HG02885 (cell line): ENCODE measurements at regions not wholly inside any gene's neighbourhood (a gene's known extent, or its start where the extent isn't known, plus 50 kb on each side); places are given as distances from the start of the nearest gene placed in this dataset.

Source experiments
- ATAC-seq: cut with Tn5 transposase; IDR thresholded peaks from one replicate; pipeline ENCODE4 v1.9.1; 2021; ENCODE audit warnings: mild to moderate bottlenecking; ENCODE audit not compliant: unreplicated experiment, poor library complexity

GRCh38 chr20:4563031-4563430 is 123.2 kb upstream of the PRNP start:
- no peak for ATAC-seq

DNA sequence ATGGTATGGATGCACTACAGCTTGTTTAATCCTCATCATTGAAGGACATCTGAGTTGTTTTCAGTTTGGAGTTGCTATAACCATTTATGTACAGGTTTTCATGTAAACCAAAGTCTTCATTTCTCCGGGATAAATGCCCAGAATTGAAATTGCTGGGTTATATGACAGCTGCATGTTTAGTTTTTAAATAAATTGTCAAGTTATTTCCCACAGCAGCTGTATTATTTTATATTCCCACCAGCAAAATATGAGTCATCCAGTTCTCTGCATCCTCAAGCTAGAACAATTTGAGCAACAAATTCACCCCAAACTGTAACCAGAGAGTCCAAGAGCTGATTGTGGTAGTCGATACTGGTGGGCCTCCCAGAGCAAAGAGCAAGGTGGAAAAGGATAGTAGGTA is 125.6 kb upstream of the PRNP start:
- ATAC-seq: no peak

DNA sequence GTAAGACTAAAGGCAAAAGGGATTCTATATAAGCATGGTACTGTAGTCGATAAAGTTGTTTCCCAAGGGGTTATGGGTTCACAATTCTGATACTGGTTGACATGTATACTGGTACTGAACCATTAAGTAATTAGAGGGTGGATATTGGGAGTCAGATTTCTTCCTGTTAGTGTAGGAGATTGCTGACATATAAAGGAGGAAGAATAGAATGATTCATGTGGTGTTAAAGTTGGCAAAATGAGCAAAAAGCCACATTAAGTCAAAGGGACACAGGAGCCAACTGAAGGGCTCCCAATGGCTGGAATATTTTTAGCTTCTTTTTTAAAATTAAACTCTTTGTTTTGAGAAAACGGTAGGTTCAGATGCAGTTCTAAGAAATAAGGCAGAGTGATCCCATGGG is 126.3 kb upstream of the PRNP start:
- ATAC-seq: no peak

DNA sequence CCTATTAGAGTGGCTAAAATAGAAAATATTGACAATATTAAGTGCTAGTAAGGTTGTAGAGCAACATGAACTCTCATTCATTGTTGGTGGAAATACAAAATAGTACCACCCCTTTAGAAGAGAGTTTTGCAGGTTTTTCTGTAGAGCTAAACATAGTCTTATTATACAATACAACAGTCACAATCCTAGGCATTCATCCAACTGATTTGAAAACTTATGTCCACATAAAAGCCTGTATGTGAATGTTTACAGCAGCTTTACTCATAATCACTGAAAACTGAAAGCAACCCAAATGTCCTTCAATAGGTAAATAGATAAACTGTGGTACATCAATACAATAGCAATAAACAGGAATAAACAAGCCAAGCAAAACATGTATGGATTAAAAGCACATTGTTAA is 127.2 kb upstream of the PRNP start:
- no peak for ATAC-seq

DNA sequence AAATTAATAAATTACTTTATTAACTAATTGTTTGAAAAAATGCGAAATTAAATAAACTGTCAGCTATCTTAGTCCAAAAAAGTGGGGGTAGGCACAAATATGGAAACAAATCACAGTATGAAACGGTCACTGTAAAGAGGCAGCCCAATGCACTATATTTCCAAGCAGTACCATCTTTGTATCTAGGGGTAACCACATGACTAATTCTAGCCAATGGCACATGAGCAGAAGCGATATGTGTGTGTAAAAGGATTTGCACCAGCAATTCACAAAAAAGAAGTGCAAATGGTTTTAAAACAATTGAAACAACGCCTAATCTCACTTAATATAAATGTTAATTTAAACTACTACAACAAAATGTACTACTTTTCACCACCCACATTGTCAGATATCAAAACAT is 129.5 kb upstream of the PRNP start:
- ATAC-seq: no peak

GRCh38 chr20:4555188-4555890 is 130.9 kb upstream of the PRNP start:
- no peak for ATAC-seq

GRCh38 chr20:4554346-4554745 is 131.9 kb upstream of the PRNP start:
- no peak for ATAC-seq

- no peak for ATAC-seq
Measured at GRCh38 chr20:4552075-4552640, 134.1 kb upstream of the PRNP start.

DNA sequence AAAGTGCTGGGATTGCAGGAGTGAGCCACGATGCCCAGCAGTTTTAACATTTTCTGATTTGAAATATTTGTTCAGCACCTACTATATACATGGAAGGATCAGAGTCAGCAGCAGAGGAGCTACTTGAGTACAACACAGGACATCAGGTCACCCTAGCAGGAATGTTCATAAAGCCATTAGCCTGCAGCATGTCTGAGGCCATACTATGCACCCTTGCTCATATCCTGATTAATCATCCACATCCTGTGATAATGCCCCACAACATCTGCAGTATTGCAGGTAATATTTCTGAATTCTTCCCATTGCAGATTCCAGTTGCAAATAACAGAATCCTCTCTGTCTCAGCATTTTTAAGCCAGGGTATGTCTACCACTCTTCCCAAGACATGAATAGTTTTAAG is 135.5 kb upstream of the PRNP start:
- no peak for ATAC-seq

DNA sequence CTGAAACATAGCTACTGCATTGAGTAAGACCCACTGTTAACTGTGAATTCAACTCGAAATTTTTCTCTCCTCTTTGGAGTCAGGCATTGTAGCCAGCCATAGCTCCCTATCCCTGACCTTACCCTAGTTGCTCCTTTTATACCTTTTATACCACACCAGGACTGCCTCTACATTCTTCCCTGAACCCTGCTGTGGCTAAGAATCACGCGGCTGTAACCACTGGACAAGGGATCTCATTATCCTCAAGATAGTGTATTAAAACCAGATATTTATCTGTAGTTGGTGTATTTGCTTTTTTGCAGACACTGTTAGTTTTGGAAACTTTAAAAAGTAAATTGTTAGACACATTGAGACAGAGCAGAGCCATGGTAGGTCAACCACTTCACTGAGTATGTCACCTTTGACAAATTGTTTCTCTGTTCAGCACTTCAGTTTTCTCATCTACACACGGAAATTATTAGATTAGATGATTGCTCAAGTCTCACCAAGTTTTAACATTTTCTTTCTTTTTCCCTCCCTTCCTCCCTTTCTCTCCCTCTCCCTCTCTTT is 136.5 kb upstream of the PRNP start:
- ATAC-seq: no peak

DNA sequence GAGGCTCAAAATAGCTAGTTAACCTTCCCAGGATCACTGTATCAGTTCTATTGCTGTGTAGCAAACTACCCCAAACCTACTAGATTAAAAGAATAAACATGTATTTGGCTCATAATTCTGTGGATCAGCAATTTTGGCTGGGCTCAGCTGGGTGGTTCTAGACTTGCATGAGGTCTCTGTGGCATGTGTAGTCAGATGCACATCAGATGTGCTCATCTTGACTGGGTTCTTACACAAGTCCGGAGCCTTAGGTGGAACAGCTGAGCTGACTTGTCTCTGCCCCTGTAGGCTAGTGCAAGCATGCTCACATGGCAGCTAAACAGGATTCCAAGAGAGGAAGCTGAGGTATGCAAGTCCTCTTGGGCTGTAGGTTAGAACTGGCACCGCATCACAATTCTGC is 137.7 kb upstream of the PRNP start:
- ATAC-seq: no peak

GRCh38 chr20:4546786-4547185 is 139.5 kb upstream of the PRNP start:
- ATAC-seq: no peak

DNA sequence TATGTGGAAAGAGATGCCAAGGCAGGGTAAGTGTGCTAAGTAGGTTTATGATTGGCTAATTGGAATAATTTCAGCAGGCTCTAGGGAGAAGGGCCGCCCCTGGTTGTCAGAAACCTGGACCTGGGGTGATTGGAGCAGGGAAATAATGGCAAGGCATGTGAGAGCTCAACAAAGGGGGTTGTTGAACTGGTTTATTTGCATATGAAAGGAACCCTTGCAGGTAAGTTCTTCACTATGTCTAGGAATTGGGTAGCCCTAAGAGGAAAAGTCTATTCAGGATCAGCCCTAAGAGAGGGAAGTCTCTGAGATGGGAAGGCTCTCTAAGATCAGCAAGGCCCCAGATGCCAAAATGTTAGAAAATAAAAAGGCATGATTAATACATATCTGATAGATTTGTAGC is 139.9 kb upstream of the PRNP start:
- no peak for ATAC-seq

DNA sequence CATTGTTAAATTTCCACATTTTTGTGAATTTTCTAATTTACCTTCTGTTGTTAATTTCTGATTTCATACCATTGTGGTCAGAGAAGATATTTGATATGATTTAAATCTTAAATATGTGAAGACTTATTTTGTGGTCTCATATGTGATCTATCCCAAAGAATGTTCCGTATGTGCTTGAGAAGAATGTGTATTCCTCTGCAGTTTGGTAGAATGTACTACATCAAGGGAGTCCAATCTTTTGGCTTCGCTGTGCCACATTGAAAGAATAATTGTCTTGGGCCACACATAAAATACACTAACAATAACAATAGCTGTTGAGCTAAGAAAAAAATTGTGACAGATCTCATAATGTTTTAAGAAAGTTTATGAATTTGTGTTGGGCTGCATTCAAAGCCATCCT is 140.7 kb upstream of the PRNP start:
- no peak for ATAC-seq

- no peak for ATAC-seq
Measured at GRCh38 chr20:4544765-4545164, 141.5 kb upstream of the PRNP start.

- ATAC-seq: no peak
Measured at GRCh38 chr20:4542270-4542669, 144.0 kb upstream of the PRNP start.

- ATAC-seq: no peak
Measured at GRCh38 chr20:4534315-4534714, 151.9 kb upstream of the PRNP start.

DNA sequence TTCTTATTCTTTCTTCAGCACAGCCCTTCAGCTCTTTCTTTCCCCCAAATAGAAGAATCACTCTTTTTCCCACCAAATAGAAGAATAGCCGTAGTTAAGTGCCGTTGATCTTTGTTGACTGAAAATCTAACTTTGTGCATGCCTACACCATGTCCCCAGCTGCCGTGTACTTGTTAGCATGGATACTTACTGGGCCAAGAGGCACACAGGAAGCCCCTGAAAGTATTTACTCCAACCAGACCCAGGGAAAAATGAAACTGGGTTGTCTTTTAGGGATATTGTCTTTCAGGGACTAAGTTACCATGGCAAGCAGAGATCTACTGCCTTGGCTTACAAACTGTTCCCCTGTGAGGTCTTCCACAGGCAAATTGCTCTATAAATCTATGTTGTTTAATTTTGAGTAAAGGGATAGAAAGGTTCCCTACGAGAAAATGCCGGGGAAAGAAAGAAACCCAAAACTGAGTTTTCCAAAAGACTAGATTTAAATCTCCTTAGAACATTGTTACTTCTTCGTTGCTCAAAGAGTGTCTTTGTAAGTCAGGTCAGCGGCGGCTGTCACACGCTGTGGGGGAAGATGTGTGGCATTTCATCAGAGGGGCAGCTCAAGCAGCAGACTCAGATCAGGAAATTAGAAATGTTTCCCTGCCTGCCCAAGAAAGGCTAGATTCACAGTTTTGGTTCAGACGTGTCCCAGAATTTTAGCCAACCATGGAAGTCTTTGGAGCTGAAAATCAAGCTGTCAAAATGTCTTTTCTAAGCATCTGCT is 152.7 kb upstream of the PRNP start:
- ATAC-seq: no peak

- no peak for ATAC-seq
Measured at GRCh38 chr20:4532772-4533171, 153.5 kb upstream of the PRNP start.

DNA sequence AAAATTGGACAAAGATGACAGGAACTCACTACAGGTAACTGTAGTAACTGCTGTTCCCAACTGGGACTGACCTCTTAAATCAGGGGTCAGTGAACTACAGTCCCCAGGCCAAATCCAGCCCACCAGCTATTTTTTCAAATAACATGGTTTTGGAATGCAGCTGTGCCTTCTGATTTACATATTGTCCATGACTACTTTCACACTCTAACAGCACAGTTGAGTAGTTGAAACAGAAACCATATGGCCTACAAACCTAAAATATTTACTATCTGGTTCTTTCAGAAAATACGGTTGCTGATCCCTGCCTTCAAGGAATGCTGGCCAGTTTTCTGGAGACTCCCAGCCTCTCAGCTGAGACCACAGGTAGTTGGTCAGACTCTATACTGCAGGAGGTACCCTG is 161.5 kb upstream of the PRNP start:
- ATAC-seq: no peak

- ATAC-seq: no peak
Measured at GRCh38 chr20:4524307-4524706, 161.9 kb upstream of the PRNP start.
